IPS-18a (cell line): ENCODE measurements at regions not wholly inside any gene's neighbourhood (a gene's known extent, or its start where the extent isn't known, plus 50 kb on each side); places are given as distances from the start of the nearest gene placed in this dataset.

ENCODE experiments used
- H3K27ac ChIP-seq: one replicate; pipeline ENCODE4 v1.5.1; 2013; ENCODE audit warnings: low read length
- H3K27me3 ChIP-seq: one replicate; pipeline ENCODE4 v1.6.1; 2013; ENCODE audit warnings: mild to moderate bottlenecking, low read length; ENCODE audit not compliant: control insufficient read depth, insufficient read depth
- H3K36me3 ChIP-seq: one replicate; pipeline ENCODE4 v1.6.1; 2013; ENCODE audit warnings: low read depth, low read length; ENCODE audit not compliant: control insufficient read depth
- H3K4me1 ChIP-seq: one replicate; pipeline ENCODE4 v1.6.1; 2013; ENCODE audit warnings: low read depth, low read length; ENCODE audit not compliant: control insufficient read depth
- H3K4me3 ChIP-seq: one replicate; pipeline ENCODE4 v1.5.1; 2013; ENCODE audit warnings: low read length
- H3K9ac ChIP-seq: one replicate; pipeline ENCODE4 v1.6.1; 2013; ENCODE audit warnings: mild to moderate bottlenecking, low read length, moderate library complexity
- H3K9me3 ChIP-seq: one replicate; pipeline ENCODE4 v1.6.1; 2013; ENCODE audit warnings: low read depth, low read length; ENCODE audit not compliant: control insufficient read depth

- Histone ChIP-seq H3K4me1 (no peaks in the 10 kb centered on the region), H3K27ac (no peak overlapping the region), H3K27me3 (no peaks in the 10 kb centered on the region), H3K9me3 (no peaks in the 10 kb centered on the region), H3K4me3 (no peak overlapping the region), H3K36me3 (no peaks in the 10 kb centered on the region), H3K9ac (no peak overlapping the region)
Measured at GRCh38 chr16:5665834-5666233, 568.2 kb upstream of the EEF2KMT start.

- Histone ChIP-seq H3K27ac (no peak overlapping the region), H3K4me3 (no peak overlapping the region), H3K9ac (no peak overlapping the region), H3K36me3 (no peaks in the 10 kb centered on the region), H3K9me3 (no peaks in the 10 kb centered on the region), H3K27me3 (no peaks in the 10 kb centered on the region), H3K4me1 (peaks cover 5% of the 10 kb centered on the region)
Measured at GRCh38 chr16:5653789-5654188, 556.2 kb upstream of the EEF2KMT start.

- no peaks in the 10 kb centered on the region for H3K27me3 ChIP-seq
- H3K4me1 ChIP-seq, result peaks cover 5% of the 10 kb centered on the region
Measured at GRCh38 chr16:5653041-5653440, 555.4 kb upstream of the EEF2KMT start.

GRCh38 chr16:5649762-5650743, 552.5 kb upstream of the EEF2KMT start:
- H3K27me3 ChIP-seq, result no peaks in the 10 kb centered on the region
- H3K4me3 ChIP-seq, result no peak overlapping the region
- H3K27ac ChIP-seq, result no peak overlapping the region
- no peaks in the 10 kb centered on the region for H3K36me3 ChIP-seq
- H3K9me3 ChIP-seq, result no peaks in the 10 kb centered on the region
- no peak overlapping the region for H3K9ac ChIP-seq
- peaks cover 8% of the 10 kb centered on the region for H3K4me1 ChIP-seq

More at GRCh38 chr16:5653041-5653440, 555.4 kb upstream of the EEF2KMT start:
- Histone ChIP-seq H3K27ac (no peak overlapping the region), H3K9me3 (no peaks in the 10 kb centered on the region), H3K9ac (no peak overlapping the region), H3K36me3 (no peaks in the 10 kb centered on the region), H3K4me3 (no peak overlapping the region)

GRCh38 chr16:5647051-5647450, 549.5 kb upstream of the EEF2KMT start:
- Histone ChIP-seq H3K4me3 (no peak overlapping the region), H3K4me1 (peaks cover 8% of the 10 kb centered on the region), H3K9me3 (no peaks in the 10 kb centered on the region)

GRCh38 chr16:5643855-5644531, 546.4 kb upstream of the EEF2KMT start:
- no peaks in the 10 kb centered on the region for H3K9me3 ChIP-seq
- no peak overlapping the region for H3K27ac ChIP-seq
- H3K4me1 ChIP-seq, result peaks cover 3% of the 10 kb centered on the region
- no peaks in the 10 kb centered on the region for H3K27me3 ChIP-seq
- no peak overlapping the region for H3K4me3 ChIP-seq
- H3K9ac ChIP-seq, result no peak overlapping the region
- H3K36me3 ChIP-seq, result no peaks in the 10 kb centered on the region

More at GRCh38 chr16:5647051-5647450, 549.5 kb upstream of the EEF2KMT start:
- no peak overlapping the region for H3K27ac ChIP-seq
- H3K27me3 ChIP-seq, result no peaks in the 10 kb centered on the region
- H3K9ac ChIP-seq, result no peak overlapping the region
- no peaks in the 10 kb centered on the region for H3K36me3 ChIP-seq

GRCh38 chr16:5642436-5642835, 544.8 kb upstream of the EEF2KMT start:
- Histone ChIP-seq H3K27ac (no peak overlapping the region), H3K36me3 (no peaks in the 10 kb centered on the region), H3K9ac (no peak overlapping the region), H3K9me3 (no peaks in the 10 kb centered on the region), H3K4me3 (no peak overlapping the region), H3K4me1 (peaks cover 2% of the 10 kb centered on the region), H3K27me3 (no peaks in the 10 kb centered on the region)

GRCh38 chr16:5642011-5642410, 544.4 kb upstream of the EEF2KMT start:
- no peak overlapping the region for H3K27ac ChIP-seq
- no peaks in the 10 kb centered on the region for H3K36me3 ChIP-seq
- no peak overlapping the region for H3K9ac ChIP-seq
- no peaks in the 10 kb centered on the region for H3K9me3 ChIP-seq
- H3K27me3 ChIP-seq, result no peaks in the 10 kb centered on the region
- H3K4me1 ChIP-seq, result no peaks in the 10 kb centered on the region
- no peak overlapping the region for H3K4me3 ChIP-seq

- H3K27me3 ChIP-seq, result no peaks in the 10 kb centered on the region
Measured at GRCh38 chr16:5640883-5641282, 543.3 kb upstream of the EEF2KMT start.

GRCh38 chr16:5639531-5639930, 541.9 kb upstream of the EEF2KMT start:
- no peak overlapping the region for H3K27ac ChIP-seq
- no peaks in the 10 kb centered on the region for H3K27me3 ChIP-seq
- peaks cover 5% of the 10 kb centered on the region for H3K4me1 ChIP-seq
- H3K4me3 ChIP-seq, result no peak overlapping the region
- no peaks in the 10 kb centered on the region for H3K9me3 ChIP-seq
- no peaks in the 10 kb centered on the region for H3K36me3 ChIP-seq
- H3K9ac ChIP-seq, result no peak overlapping the region

More at GRCh38 chr16:5640883-5641282, 543.3 kb upstream of the EEF2KMT start:
- H3K4me3 ChIP-seq, result no peak overlapping the region
- no peak overlapping the region for H3K27ac ChIP-seq
- no peaks in the 10 kb centered on the region for H3K9me3 ChIP-seq
- no peak overlapping the region for H3K9ac ChIP-seq
- no peaks in the 10 kb centered on the region for H3K36me3 ChIP-seq
- H3K4me1 ChIP-seq, result no peaks in the 10 kb centered on the region

GRCh38 chr16:5635331-5635730, 537.7 kb upstream of the EEF2KMT start:
- H3K4me3 ChIP-seq, result no peak overlapping the region
- no peaks in the 10 kb centered on the region for H3K36me3 ChIP-seq
- H3K9me3 ChIP-seq, result no peaks in the 10 kb centered on the region
- H3K27me3 ChIP-seq, result no peaks in the 10 kb centered on the region
- no peak overlapping the region for H3K27ac ChIP-seq
- H3K9ac ChIP-seq, result no peak overlapping the region
- peaks cover 5% of the 10 kb centered on the region for H3K4me1 ChIP-seq
